Stomach smooth muscle (tissue), 2 donors: ENCODE measurements at regions not wholly inside any gene's neighbourhood (a gene's known extent, or its start where the extent isn't known, plus 50 kb on each side); places are given as distances from the start of the nearest gene placed in this dataset.

Experiments used
- H3K27ac ChIP-seq: one replicate; pipeline ENCODE4 v1.7.0; 2013; ENCODE audit warnings: mild to moderate bottlenecking, low read length, inconsistent platforms
- H3K27me3 ChIP-seq, 2 donors: one replicate each; pipeline ENCODE4 v1.7.0; 2013; ENCODE audit warnings: low read length in 2 of 2; ENCODE audit not compliant: insufficient read depth in 2 of 2, control insufficient read depth in 1 of 2
- H3K36me3 ChIP-seq, 2 donors: one replicate each; pipeline ENCODE4 v1.7.0; 2013; ENCODE audit warnings: low read length in 2 of 2; ENCODE audit not compliant: control insufficient read depth in 2 of 2, insufficient read depth in 2 of 2
- H3K4me1 ChIP-seq: one replicate; pipeline ENCODE4 v1.7.0; 2013; ENCODE audit warnings: low read length; ENCODE audit not compliant: control insufficient read depth, insufficient read depth
- H3K4me3 ChIP-seq, 2 donors: one replicate each; pipeline ENCODE4 v1.7.0; 2013; ENCODE audit warnings: low read length in 2 of 2
- H3K9ac ChIP-seq, 2 donors: one replicate each; pipeline ENCODE4 v1.7.0; 2013; ENCODE audit warnings: low read length in 2 of 2, mild to moderate bottlenecking in 1 of 2
- H3K9me3 ChIP-seq, 2 donors: one replicate each; pipeline ENCODE4 v1.7.0; 2013; ENCODE audit warnings: low read length in 2 of 2; ENCODE audit not compliant: control insufficient read depth in 2 of 2
- donor health status: healthy.
- donor health status: Pancreatic carcinoma.

- Histone ChIP-seq H3K27me3 (no peaks in the 10 kb centered on the region), H3K9me3 (no peaks in the 10 kb centered on the region), H3K27ac (no peak overlapping the region)
Observed at GRCh38 chr16:66083171-66083570, 283.3 kb upstream of the CDH5 start.

GRCh38 chr16:66082424-66082823, 284.1 kb upstream of the CDH5 start:
- Histone ChIP-seq H3K4me3 (no peak overlapping the region), H3K9ac (no peak overlapping the region), H3K9me3 (no peaks in the 10 kb centered on the region), H3K27ac (no peak overlapping the region), H3K4me1 (no peaks in the 10 kb centered on the region), H3K27me3 (no peaks in the 10 kb centered on the region), H3K36me3 (no peaks in the 10 kb centered on the region)

More at GRCh38 chr16:66083171-66083570, 283.3 kb upstream of the CDH5 start:
- no peak overlapping the region for H3K4me3 ChIP-seq
- H3K9ac ChIP-seq: no peak overlapping the region
- no peaks in the 10 kb centered on the region for H3K36me3 ChIP-seq
- no peaks in the 10 kb centered on the region for H3K4me1 ChIP-seq

- Histone ChIP-seq H3K4me3 (no peak overlapping the region), H3K36me3 (no peaks in the 10 kb centered on the region), H3K4me1 (no peaks in the 10 kb centered on the region), H3K9me3 (no peaks in the 10 kb centered on the region), H3K27me3 (no peaks in the 10 kb centered on the region), H3K27ac (no peak overlapping the region), H3K9ac (no peak overlapping the region)
Observed at GRCh38 chr16:66081775-66082366, 284.6 kb upstream of the CDH5 start.

GRCh38 chr16:66079671-66080334, 286.7 kb upstream of the CDH5 start:
- no peaks in the 10 kb centered on the region for H3K9me3 ChIP-seq
- no peaks in the 10 kb centered on the region for H3K27me3 ChIP-seq
- no peak overlapping the region for H3K27ac ChIP-seq
- H3K4me1 ChIP-seq: no peaks in the 10 kb centered on the region
- no peak overlapping the region for H3K9ac ChIP-seq
- H3K36me3 ChIP-seq: no peaks in the 10 kb centered on the region
- no peak overlapping the region for H3K4me3 ChIP-seq

GRCh38 chr16:66070140-66070917, 296.2 kb upstream of the CDH5 start:
- H3K9ac ChIP-seq: no peak overlapping the region
- no peaks in the 10 kb centered on the region for H3K9me3 ChIP-seq
- peak overlapping the region in 1 of 2 donors; percentile 3 for H3K4me3 ChIP-seq
- peaks cover 15% of the 10 kb centered on the region for H3K4me1 ChIP-seq
- no peaks in the 10 kb centered on the region for H3K36me3 ChIP-seq
- peak overlapping the region; percentile 33 for H3K27ac ChIP-seq
- H3K27me3 ChIP-seq: no peaks in the 10 kb centered on the region

GRCh38 chr16:66069587-66069986, 296.9 kb upstream of the CDH5 start:
- Histone ChIP-seq H3K36me3 (no peaks in the 10 kb centered on the region), H3K9ac (no peak overlapping the region), H3K27me3 (no peaks in the 10 kb centered on the region), H3K27ac (no peak overlapping the region), H3K9me3 (no peaks in the 10 kb centered on the region), H3K4me3 (no peak overlapping the region), H3K4me1 (peaks cover 15% of the 10 kb centered on the region)

GRCh38 chr16:66066404-66066803, 300.1 kb upstream of the CDH5 start:
- Histone ChIP-seq H3K9me3 (no peaks in the 10 kb centered on the region), H3K9ac (no peak overlapping the region), H3K36me3 (no peaks in the 10 kb centered on the region), H3K27ac (no peak overlapping the region), H3K4me1 (peaks cover 15% of the 10 kb centered on the region), H3K4me3 (no peak overlapping the region), H3K27me3 (no peaks in the 10 kb centered on the region)

GRCh38 chr16:66065925-66066324, 300.6 kb upstream of the CDH5 start:
- H3K36me3 ChIP-seq: no peaks in the 10 kb centered on the region
- H3K27ac ChIP-seq: no peak overlapping the region

GRCh38 chr16:66064801-66065530, 301.5 kb upstream of the CDH5 start:
- H3K9ac ChIP-seq: no peak overlapping the region
- peaks cover 4% of the 10 kb centered on the region for H3K4me1 ChIP-seq
- H3K36me3 ChIP-seq: no peaks in the 10 kb centered on the region
- no peak overlapping the region for H3K27ac ChIP-seq
- H3K9me3 ChIP-seq: no peaks in the 10 kb centered on the region
- no peaks in the 10 kb centered on the region for H3K27me3 ChIP-seq
- H3K4me3 ChIP-seq: no peak overlapping the region

More at GRCh38 chr16:66065925-66066324, 300.6 kb upstream of the CDH5 start:
- H3K4me3 ChIP-seq: no peak overlapping the region
- peaks cover 13% of the 10 kb centered on the region for H3K4me1 ChIP-seq
- no peaks in the 10 kb centered on the region for H3K9me3 ChIP-seq
- no peak overlapping the region for H3K9ac ChIP-seq
- no peaks in the 10 kb centered on the region for H3K27me3 ChIP-seq

GRCh38 chr16:66058832-66059231, 307.7 kb upstream of the CDH5 start:
- no peak overlapping the region for H3K9ac ChIP-seq
- H3K9me3 ChIP-seq: no peaks in the 10 kb centered on the region
- H3K27ac ChIP-seq: no peak overlapping the region
- no peaks in the 10 kb centered on the region for H3K27me3 ChIP-seq
- H3K4me3 ChIP-seq: no peak overlapping the region
- H3K4me1 ChIP-seq: no peaks in the 10 kb centered on the region
- H3K36me3 ChIP-seq: no peaks in the 10 kb centered on the region
